HCT116 (cell line): ENCODE measurements at regions not wholly inside any gene's neighbourhood (a gene's known extent, or its start where the extent isn't known, plus 50 kb on each side); places are given as distances from the start of the nearest gene placed in this dataset.

Source experiments
- ATAC-seq: fragments of 200-7000 bp; cut with Tn5 transposase; 2 replicates; pipeline ENCODE4 v1.9.1; 2020; ENCODE audit warnings: mild to moderate bottlenecking, moderate library complexity
- BruUV-seq: library from RNA; stranded (reverse); fragments of 400-500 nt; replicated peaks from 2 replicates; lab custom pipeline; 2021; lab: Mats Ljungman, UMichigan
- CTCF ChIA-PET: fragments of 300-600 bp; sonication (Branson Sonifier 250); formaldehyde crosslinking; loops from one replicate; lab custom pipeline; 2021; ENCODE audit warnings: antibody characterized with exemption; lab: Charles Lee
- POLR2A ChIA-PET: fragments of 300-600, 350-600 bp; sonication (Branson Sonifier 250); formaldehyde crosslinking; loops from one replicate; lab custom pipeline; 2021; ENCODE audit warnings: antibody characterized with exemption; lab: Charles Lee
- RAD21 ChIA-PET, 2 experiments: fragments of 300-600 bp; sonication (Branson Sonifier 250); formaldehyde crosslinking; loops; one replicate each; lab custom pipeline; 2023; ENCODE audit warnings: low total read pairs in 2 of 2; ENCODE audit not compliant: uncharacterized antibody in 2 of 2, unreplicated experiment in 2 of 2, low non-redundant PET in 1 of 2; lab: Charles Lee
- DNase-seq: peaks from one replicate; pipeline ENCODE4 v3.0.0-alpha.2; 2010; ENCODE audit warnings: low read depth, low spot score
- H2AFZ ChIP-seq: fragments of 200-600 bp; shearing (Covaris generic), sonication (generic); 2 replicates; pipeline ENCODE4 v1.6.1; 2017; ENCODE audit warnings: low read depth, mixed run types, mixed read lengths, antibody characterized with exemption, low read length; ENCODE audit not compliant: poor library complexity, severe bottlenecking
- H3K27ac ChIP-seq: 2 replicates; pipeline ENCODE4 v1.5.1; 2012; ENCODE audit warnings: low read depth, low read length
- H3K27me3 ChIP-seq: fragments of 200-600 bp; sonication (generic); 2 replicates; pipeline ENCODE4 v1.6.1; 2016; ENCODE audit warnings: mixed run types, low read length, mixed read lengths; ENCODE audit not compliant: insufficient read depth
- H3K36me3 ChIP-seq, 2 experiments: fragments of 200-500 bp in 1 of 2; fragments of 200-600 bp in 1 of 2; sonication (Bioruptor generic) in 1 of 2; sonication (generic) in 1 of 2; 2 replicates each; pipeline versions ENCODE4 v1.5.1 to v1.6.1; 2014 to 2016; ENCODE audit warnings: low read length in 2 of 2, inconsistent platforms in 1 of 2, mixed read lengths in 1 of 2, mixed run types in 1 of 2; ENCODE audit not compliant: insufficient read depth in 2 of 2, control insufficient read depth in 1 of 2
- H3K4me1 ChIP-seq, 2 experiments: fragments of 200-600 bp in 1 of 2; sonication (generic) in 1 of 2; 2 replicates each; pipeline versions ENCODE4 v1.5.1 to v1.6.1; 2012 to 2017; ENCODE audit warnings: low read length in 2 of 2, inconsistent platforms in 1 of 2, mild to moderate bottlenecking in 1 of 2, mixed read lengths in 1 of 2, mixed run types in 1 of 2, moderate library complexity in 1 of 2; ENCODE audit not compliant: insufficient read depth in 2 of 2, control insufficient read depth in 1 of 2
- H3K4me2 ChIP-seq: fragments of 200-600 bp; sonication (generic); 2 replicates; pipeline ENCODE4 v1.6.1; 2017; ENCODE audit warnings: mixed run types, low read length, mixed read lengths
- H3K4me3 ChIP-seq, 2 experiments: fragments of 200-600 bp in 1 of 2; sonication (generic) in 1 of 2; replicated peaks in 1 of 2; 2 replicates each; pipeline ENCODE4 v1.5.1; 2011 to 2016; ENCODE audit warnings: low read length in 2 of 2, control low read depth in 1 of 2, low read depth in 1 of 2, mild to moderate bottlenecking in 1 of 2, mixed read lengths in 1 of 2, mixed run types in 1 of 2
- H3K79me2 ChIP-seq: fragments of 200-600 bp; sonication (generic); 2 replicates; pipeline ENCODE4 v1.6.1; 2017; ENCODE audit warnings: mild to moderate bottlenecking, mixed run types, low read length, moderate library complexity, mixed read lengths; ENCODE audit not compliant: insufficient read depth
- H3K9ac ChIP-seq: fragments of 200-600 bp; sonication (generic); 2 replicates; pipeline ENCODE4 v1.6.1; 2016; ENCODE audit warnings: low read length, mixed read lengths
- H3K9me2 ChIP-seq: fragments of 200-600 bp; sonication (generic), shearing (Covaris generic); 2 replicates; pipeline ENCODE4 v1.6.1; 2017; ENCODE audit warnings: mixed run types, mild to moderate bottlenecking, moderate library complexity; ENCODE audit not compliant: insufficient read depth
- H3K9me3 ChIP-seq, 2 experiments: fragments of 200-500 bp in 1 of 2; fragments of 200-600 bp in 1 of 2; sonication (Bioruptor generic) in 1 of 2; sonication (generic) in 1 of 2; 2 replicates each; pipeline ENCODE4 v1.6.1; 2014 to 2017; ENCODE audit warnings: low read length in 2 of 2, mixed read lengths in 2 of 2, inconsistent platforms in 1 of 2, low read depth in 1 of 2, mild to moderate bottlenecking in 1 of 2, mixed run types in 1 of 2, moderate library complexity in 1 of 2; ENCODE audit not compliant: control insufficient read depth in 1 of 2, insufficient read depth in 1 of 2
- H4K20me1 ChIP-seq: fragments of 200-600 bp; sonication (generic), shearing (Covaris generic); 2 replicates; pipeline ENCODE4 v1.6.1; 2017; ENCODE audit warnings: mixed run types, mild to moderate bottlenecking, moderate library complexity; ENCODE audit not compliant: insufficient read depth
- CBX3 ChIP-seq: IDR thresholded peaks from 2 replicates; pipeline ENCODE4 v1.6.1; 2012; ENCODE audit warnings: low read depth
- CEBPB ChIP-seq: IDR thresholded peaks from 2 replicates; pipeline ENCODE4 v1.6.1; 2012; ENCODE audit warnings: low read depth
- EGR1 ChIP-seq: IDR thresholded peaks from 2 replicates; pipeline ENCODE4 v1.6.1; 2012; ENCODE audit warnings: low read depth
- FOSL1 ChIP-seq: IDR thresholded peaks from 2 replicates; pipeline ENCODE4 v1.6.1; 2012; ENCODE audit warnings: low read depth
- JUND ChIP-seq: IDR thresholded peaks from 2 replicates; pipeline ENCODE4 v1.6.1; 2012
- POLR2A ChIP-seq: IDR thresholded peaks from 2 replicates; pipeline ENCODE4 v1.7.0; 2011; ENCODE audit warnings: borderline replicate concordance; ENCODE audit not compliant: insufficient read depth, insufficient read length; ENCODE audit errors: extremely low read depth
- SIN3A ChIP-seq: IDR thresholded peaks from 2 replicates; pipeline ENCODE4 v1.6.1; 2012; ENCODE audit warnings: low read depth
- TCF7L2 ChIP-seq: IDR thresholded peaks from 2 replicates; pipeline ENCODE4 v1.7.0; 2011; ENCODE audit warnings: borderline replicate concordance, inconsistent platforms; ENCODE audit not compliant: insufficient read depth, insufficient read length; ENCODE audit errors: extremely low read depth
- YY1 ChIP-seq: IDR thresholded peaks from 2 replicates; pipeline ENCODE4 v1.6.1; 2011; ENCODE audit warnings: low read length, low read depth, moderate library complexity, mild to moderate bottlenecking; ENCODE audit not compliant: insufficient replicate concordance; ENCODE audit errors: extremely low read depth
- ZFX ChIP-seq: fragments of 450-650 bp; IDR thresholded peaks from 2 replicates; pipeline ENCODE4 v1.6.1; 2017
- intact Hi-C: fragments of 100-400 bp; cut with micrococcal nuclease; formaldehyde crosslinking; loops from 2 replicates; pipeline ENCODE4 v1.10.0; 2022
- TF ChIP-seq, protein P1 (sequence below): IDR thresholded peaks from 2 replicates; pipeline ENCODE4 v1.6.1; 2012
- TF ChIP-seq, protein P2 (sequence below), 3 experiments: fragments of 200-600 bp in 1 of 3; sonication (generic) in 1 of 3; IDR thresholded peaks in 2 of 3; conservative IDR thresholded peaks in 1 of 3; 2 replicates each; pipeline ENCODE4 v1.5.1; 2012 to 2017; ENCODE audit warnings: low read depth in 2 of 3, low read length in 2 of 3, antibody characterized with exemption in 1 of 3, borderline replicate concordance in 1 of 3, control low read depth in 1 of 3, mild to moderate bottlenecking in 1 of 3, mixed read lengths in 1 of 3, mixed run types in 1 of 3, moderate library complexity in 1 of 3; ENCODE audit not compliant: insufficient read depth in 1 of 3
- TF ChIP-seq, protein P3 (sequence below): IDR thresholded peaks from 2 replicates; pipeline ENCODE4 v1.6.1; 2012

GRCh38 chr12:19003987-19004619 is 125.4 kb upstream of the PLEKHA5 start:
- H3K4me2 ChIP-seq = no peak overlapping the region
- no peaks in the 10 kb centered on the region for H3K9me2 ChIP-seq
- no peaks in the 10 kb centered on the region for H3K27me3 ChIP-seq
- H3K4me3 ChIP-seq = no peak overlapping the region
- H3K36me3 ChIP-seq = no peaks in the 10 kb centered on the region
- intact Hi-C loops = no loop called here
- ChIA-PET CTCF (no interaction called here), RAD21 (no interaction called here), POLR2A (no interaction called here)
- ATAC-seq (no peak), DNase-seq (no peak)
- H4K20me1 ChIP-seq = no peaks in the 10 kb centered on the region
- no peak for TF ChIP-seq ZFX
- TF ChIP-seq TCF7L2 = no peak
- no peaks in the 10 kb centered on the region for H3K79me2 ChIP-seq
- H3K9ac ChIP-seq = no peak overlapping the region
- peaks cover 0 to 12% of the 10 kb centered on the region in 2 experiments; a peak in 2 of 4 replicates for H3K4me1 ChIP-seq
- BruUV-seq = no TSS peak
- H2AFZ ChIP-seq = peak overlapping the region; percentile 3
- H3K9me3 ChIP-seq = no peaks in the 10 kb centered on the region
- H3K27ac ChIP-seq = no peak overlapping the region

DNA sequence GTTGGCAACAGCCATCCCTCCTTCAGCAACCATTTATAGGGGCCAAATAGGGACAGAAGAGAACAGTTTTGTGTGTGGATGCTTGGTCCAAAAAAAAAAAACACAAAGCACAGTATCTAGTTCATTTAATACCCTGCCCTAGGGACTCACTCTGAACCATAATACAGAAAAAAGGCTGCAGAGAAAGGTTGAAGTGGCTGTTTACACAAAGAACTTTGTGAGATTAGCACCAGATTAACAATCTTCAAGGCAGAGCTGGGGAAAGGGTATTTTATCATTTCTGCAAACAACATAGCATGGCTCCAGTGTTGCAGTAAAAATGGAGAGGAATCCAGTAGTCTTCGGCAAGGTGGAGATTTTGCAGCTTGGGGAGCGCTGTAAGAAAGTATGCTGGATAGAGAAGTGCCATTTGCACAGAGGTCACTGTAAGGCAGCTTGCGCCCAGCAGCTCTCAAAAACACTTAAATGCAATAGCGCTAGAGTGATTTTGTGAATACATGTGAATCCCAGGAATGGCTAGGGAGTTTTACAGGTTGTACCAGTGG is 124.2 kb upstream of the PLEKHA5 start:
- no peaks in the 10 kb centered on the region for H3K9me2 ChIP-seq
- intact Hi-C loops = no loop called here
- H3K36me3 ChIP-seq = no peaks in the 10 kb centered on the region
- H3K4me1 ChIP-seq = no peaks in the 10 kb centered on the region
- H3K27ac ChIP-seq = no peak overlapping the region
- RAD21 ChIA-PET = no interaction called here
- no TSS peak for BruUV-seq
- no peaks in the 10 kb centered on the region for H3K9me3 ChIP-seq
- CTCF ChIA-PET = no interaction called here
- POLR2A ChIA-PET = no interaction called here
- no peak overlapping the region for H2AFZ ChIP-seq
- no peaks in the 10 kb centered on the region for H3K27me3 ChIP-seq
- no peaks in the 10 kb centered on the region for H3K79me2 ChIP-seq
- ATAC-seq (no peak), DNase-seq (no peak)
- TF ChIP-seq ZFX (no peak), FOSL1 (no peak), CEBPB (no peak), JUND (no peak), TCF7L2 (no peak), POLR2A (no peak), EGR1 (no peak), SIN3A (no peak), YY1 (no peak), CBX3 (no peak)
- TF ChIP-seq, protein P1, sequence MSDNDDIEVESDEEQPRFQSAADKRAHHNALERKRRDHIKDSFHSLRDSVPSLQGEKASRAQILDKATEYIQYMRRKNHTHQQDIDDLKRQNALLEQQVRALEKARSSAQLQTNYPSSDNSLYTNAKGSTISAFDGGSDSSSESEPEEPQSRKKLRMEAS = no peak
- TF ChIP-seq, protein P2, sequence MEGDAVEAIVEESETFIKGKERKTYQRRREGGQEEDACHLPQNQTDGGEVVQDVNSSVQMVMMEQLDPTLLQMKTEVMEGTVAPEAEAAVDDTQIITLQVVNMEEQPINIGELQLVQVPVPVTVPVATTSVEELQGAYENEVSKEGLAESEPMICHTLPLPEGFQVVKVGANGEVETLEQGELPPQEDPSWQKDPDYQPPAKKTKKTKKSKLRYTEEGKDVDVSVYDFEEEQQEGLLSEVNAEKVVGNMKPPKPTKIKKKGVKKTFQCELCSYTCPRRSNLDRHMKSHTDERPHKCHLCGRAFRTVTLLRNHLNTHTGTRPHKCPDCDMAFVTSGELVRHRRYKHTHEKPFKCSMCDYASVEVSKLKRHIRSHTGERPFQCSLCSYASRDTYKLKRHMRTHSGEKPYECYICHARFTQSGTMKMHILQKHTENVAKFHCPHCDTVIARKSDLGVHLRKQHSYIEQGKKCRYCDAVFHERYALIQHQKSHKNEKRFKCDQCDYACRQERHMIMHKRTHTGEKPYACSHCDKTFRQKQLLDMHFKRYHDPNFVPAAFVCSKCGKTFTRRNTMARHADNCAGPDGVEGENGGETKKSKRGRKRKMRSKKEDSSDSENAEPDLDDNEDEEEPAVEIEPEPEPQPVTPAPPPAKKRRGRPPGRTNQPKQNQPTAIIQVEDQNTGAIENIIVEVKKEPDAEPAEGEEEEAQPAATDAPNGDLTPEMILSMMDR (IDR thresholded peaks at IDR 0.05 in 2 of 3, conservative IDR thresholded peaks at IDR 0.05 in 1 of 3; ENCODE audit: borderline replicate concordance in 1 of 3, insufficient read depth in 1 of 3, low read depth in 2 of 3, low read length in 2 of 3) = no peak
- TF ChIP-seq, protein P3, sequence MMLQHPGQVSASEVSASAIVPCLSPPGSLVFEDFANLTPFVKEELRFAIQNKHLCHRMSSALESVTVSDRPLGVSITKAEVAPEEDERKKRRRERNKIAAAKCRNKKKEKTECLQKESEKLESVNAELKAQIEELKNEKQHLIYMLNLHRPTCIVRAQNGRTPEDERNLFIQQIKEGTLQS = no peak
- H3K4me2 ChIP-seq = no peak overlapping the region
- H3K9ac ChIP-seq = no peak overlapping the region
- H3K4me3 ChIP-seq = no peak overlapping the region
- no peaks in the 10 kb centered on the region for H4K20me1 ChIP-seq
